Adrenal gland (tissue), 5 donors: ENCODE measurements at regions not wholly inside any gene's neighbourhood (a gene's known extent, or its start where the extent isn't known, plus 50 kb on each side); places are given as distances from the start of the nearest gene placed in this dataset.

ENCODE experiments used
- POLR2A ChIP-seq, 2 donors: fragments of 450-650 bp; IDR thresholded peaks; one replicate each; pipeline ENCODE4 v1.6.1; 2017; ENCODE audit warnings: antibody characterized with exemption in 2 of 2, mild to moderate bottlenecking in 2 of 2, moderate library complexity in 1 of 2
- TF ChIP-seq, protein P1 (sequence below), 6 experiments: fragments of 450-650 bp in 4 of 6; fragments of 200-600 bp in 2 of 6; sonication (generic) in 1 of 6; IDR thresholded peaks; 1 replicate in 5 of 6; 2 replicates in 1 of 6; pipeline versions ENCODE4 v1.5.1 to v1.8.0; 2016 to 2021; ENCODE audit warnings: antibody characterized with exemption in 6 of 6, mild to moderate bottlenecking in 2 of 6, moderate library complexity in 1 of 6
- donor health status: DM: no; HTN: no; CAD: no.

DNA sequence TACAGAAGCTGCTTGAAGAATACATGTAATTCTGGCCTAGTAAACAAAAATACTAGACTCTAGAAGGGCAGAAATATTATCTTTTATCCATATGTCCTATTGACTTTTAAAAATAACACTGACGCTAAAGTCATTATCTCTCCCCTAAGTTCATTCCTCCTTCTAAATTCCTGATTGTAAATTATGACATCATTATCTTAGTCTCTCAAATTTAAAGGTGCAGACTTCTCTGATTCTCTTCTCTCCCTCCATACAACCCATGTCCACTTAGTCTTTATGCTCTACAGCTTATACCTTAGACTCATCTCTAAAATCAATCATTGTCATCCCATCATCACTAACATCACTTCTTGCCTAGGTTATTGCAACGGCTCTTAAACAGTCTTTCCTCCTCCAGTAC lies 327.9 kb upstream of the GRIA3 start:
- TF ChIP-seq POLR2A (IDR thresholded peaks at IDR 0.05): no peak
- TF ChIP-seq, protein P1, sequence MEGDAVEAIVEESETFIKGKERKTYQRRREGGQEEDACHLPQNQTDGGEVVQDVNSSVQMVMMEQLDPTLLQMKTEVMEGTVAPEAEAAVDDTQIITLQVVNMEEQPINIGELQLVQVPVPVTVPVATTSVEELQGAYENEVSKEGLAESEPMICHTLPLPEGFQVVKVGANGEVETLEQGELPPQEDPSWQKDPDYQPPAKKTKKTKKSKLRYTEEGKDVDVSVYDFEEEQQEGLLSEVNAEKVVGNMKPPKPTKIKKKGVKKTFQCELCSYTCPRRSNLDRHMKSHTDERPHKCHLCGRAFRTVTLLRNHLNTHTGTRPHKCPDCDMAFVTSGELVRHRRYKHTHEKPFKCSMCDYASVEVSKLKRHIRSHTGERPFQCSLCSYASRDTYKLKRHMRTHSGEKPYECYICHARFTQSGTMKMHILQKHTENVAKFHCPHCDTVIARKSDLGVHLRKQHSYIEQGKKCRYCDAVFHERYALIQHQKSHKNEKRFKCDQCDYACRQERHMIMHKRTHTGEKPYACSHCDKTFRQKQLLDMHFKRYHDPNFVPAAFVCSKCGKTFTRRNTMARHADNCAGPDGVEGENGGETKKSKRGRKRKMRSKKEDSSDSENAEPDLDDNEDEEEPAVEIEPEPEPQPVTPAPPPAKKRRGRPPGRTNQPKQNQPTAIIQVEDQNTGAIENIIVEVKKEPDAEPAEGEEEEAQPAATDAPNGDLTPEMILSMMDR (IDR thresholded peaks at IDR 0.05): no peak
